ENCODE measurements at regions not wholly inside any gene's neighbourhood (a gene's known extent, or its start where the extent isn't known, plus 50 kb on each side); places are given as distances from the start of the nearest gene placed in this dataset.

- no peak for TF ChIP-seq CTCF (IDR thresholded peaks at IDR 0.05; ENCODE audit: borderline replicate concordance, extremely low read depth, low read length, poor library complexity, severe bottlenecking)
- TF ChIP-seq EZH2 (IDR thresholded peaks at IDR 0.05; ENCODE audit: borderline replicate concordance, low read depth, low read length, severe bottlenecking): no peak
Observed at GRCh38 chr12:31877884-31878283, 81.3 kb upstream of the RESF1 start.

All from DND-41 (cell line).